ENCODE measurements at regions not wholly inside any gene's neighbourhood (a gene's known extent, or its start where the extent isn't known, plus 50 kb on each side); places are given as distances from the start of the nearest gene placed in this dataset.

GRCh38 chr6:115765966-115766365, 294.7 kb downstream of the FRK start:
- Histone ChIP-seq H2AFZ (ENCODE audit: low read depth, low read length) (no peak overlapping the region), H3K4me2 (ENCODE audit: insufficient read depth, low read length) (no peak overlapping the region), H4K20me1 (replicated peaks; ENCODE audit: control insufficient read depth, insufficient read depth, low read length) (no peaks in the 10 kb centered on the region), H3K9me1 (ENCODE audit: control insufficient read depth, insufficient read depth, low read length) (no peaks in the 10 kb centered on the region), H3K79me2 (ENCODE audit: control insufficient read depth, insufficient read depth, low read length) (no peaks in the 10 kb centered on the region), H3K9ac (ENCODE audit: insufficient read depth in 1 of 2, low read depth in 2 of 2, low read length in 2 of 2) (no peak overlapping the region), H3K36me3 (ENCODE audit: control insufficient read depth, insufficient read depth, low read length) (no peaks in the 10 kb centered on the region), H3K9me3 (replicated peaks; ENCODE audit: control insufficient read depth, insufficient read depth, low read depth, low read length) (no peaks in the 10 kb centered on the region), H3K27me3 (ENCODE audit: control insufficient read depth in 2 of 2, insufficient read depth in 2 of 2, low read length in 2 of 2) (no peaks in the 10 kb centered on the region), H3K27ac (ENCODE audit: extremely low read depth, low read depth, low read length) (no peak overlapping the region), H3K4me3 (no peak overlapping the region), H3K4me1 (replicated peaks in 1 of 2; ENCODE audit: control insufficient read depth in 2 of 2, insufficient read depth in 2 of 2, low read length in 2 of 2) (no peaks in the 10 kb centered on the region)
- no peak for TF ChIP-seq ZNF431 (CRISPR knock-in tag; IDR thresholded peaks at IDR 0.05)
- TF ChIP-seq DNMT1 (IDR thresholded peaks at IDR 0.05) = no peak
- no peak for TF ChIP-seq THRB (CRISPR knock-in tag; conservative IDR thresholded peaks at IDR 0.05)
- TF ChIP-seq FOXJ3 (CRISPR knock-in tag; IDR thresholded peaks at IDR 0.05) = no peak
- no peak for TF ChIP-seq RFX1 (IDR thresholded peaks at IDR 0.05)
- no peak for TF ChIP-seq SMAD2 (IDR thresholded peaks at IDR 0.05; ENCODE audit: low read depth, low read length)
- no peak for TF ChIP-seq ZNF263 (CRISPR knock-in tag; IDR thresholded peaks at IDR 0.05; ENCODE audit: borderline replicate concordance)
- TF ChIP-seq ZNF644 (tag; IDR thresholded peaks at IDR 0.05; ENCODE audit: low read depth) = no peak
- TF ChIP-seq NFXL1 (CRISPR knock-in tag; IDR thresholded peaks at IDR 0.05) = no peak
- no peak for TF ChIP-seq PKNOX1 (IDR thresholded peaks at IDR 0.05)
- intact Hi-C loops (cut with micrococcal nuclease) = no loop called here
- DNase-seq (ENCODE audit: extremely low read depth in 1 of 4, low spot score in 3 of 4) (no peak), FAIRE-seq (no peak), ATAC-seq (no peak)
- in situ Hi-C loops (cut with MboI) = no loop called here
- ChIA-PET CTCF (ENCODE audit: low intra/inter-chr PET ratio) (no interaction called here), POLR2A (interaction anchor here (0.6 kb wide), 1 partner anchor 109 kb away, joined by 3 read pairs; no protein-coding TSS in a partner anchor)
- 2% methylated on average over 4 of the region's 4 CpGs for WGBS (ENCODE audit: insufficient coverage, low coverage, missing lambda C conversion rate)
- BruUV-seq (replicated peaks) = no TSS peak

All from K562 (cell line).